ENCODE measurements at regions not wholly inside any gene's neighbourhood (a gene's known extent, or its start where the extent isn't known, plus 50 kb on each side); places are given as distances from the start of the nearest gene placed in this dataset.

GRCh38 chr3:106635826-106636225 is 741.4 kb upstream of the CCDC54 start:
- Histone ChIP-seq H3K36me3 (no peaks in the 10 kb centered on the region), H3K27me3 (no peaks in the 10 kb centered on the region), H3K4me1 (no peaks in the 10 kb centered on the region), H3K4me3 (no peak overlapping the region), H3K9me3 (no peaks in the 10 kb centered on the region), H3K27ac (no peak overlapping the region)
- no peak for ATAC-seq
- intact Hi-C loops (cut with DNase I) = no loop called here
- TF ChIP-seq, protein P1, sequence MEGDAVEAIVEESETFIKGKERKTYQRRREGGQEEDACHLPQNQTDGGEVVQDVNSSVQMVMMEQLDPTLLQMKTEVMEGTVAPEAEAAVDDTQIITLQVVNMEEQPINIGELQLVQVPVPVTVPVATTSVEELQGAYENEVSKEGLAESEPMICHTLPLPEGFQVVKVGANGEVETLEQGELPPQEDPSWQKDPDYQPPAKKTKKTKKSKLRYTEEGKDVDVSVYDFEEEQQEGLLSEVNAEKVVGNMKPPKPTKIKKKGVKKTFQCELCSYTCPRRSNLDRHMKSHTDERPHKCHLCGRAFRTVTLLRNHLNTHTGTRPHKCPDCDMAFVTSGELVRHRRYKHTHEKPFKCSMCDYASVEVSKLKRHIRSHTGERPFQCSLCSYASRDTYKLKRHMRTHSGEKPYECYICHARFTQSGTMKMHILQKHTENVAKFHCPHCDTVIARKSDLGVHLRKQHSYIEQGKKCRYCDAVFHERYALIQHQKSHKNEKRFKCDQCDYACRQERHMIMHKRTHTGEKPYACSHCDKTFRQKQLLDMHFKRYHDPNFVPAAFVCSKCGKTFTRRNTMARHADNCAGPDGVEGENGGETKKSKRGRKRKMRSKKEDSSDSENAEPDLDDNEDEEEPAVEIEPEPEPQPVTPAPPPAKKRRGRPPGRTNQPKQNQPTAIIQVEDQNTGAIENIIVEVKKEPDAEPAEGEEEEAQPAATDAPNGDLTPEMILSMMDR (IDR thresholded peaks at IDR 0.05) = no peak
- 41 to 50% methylated on average over 3 of the region's 3 CpGs for WGBS, 2 donors
- no peak for DNase-seq
- no peak for FAIRE-seq

- no peak for FAIRE-seq
- H3K4me3 ChIP-seq = no peak overlapping the region
- intact Hi-C loops (cut with DNase I) = no loop called here
- H3K36me3 ChIP-seq = no peaks in the 10 kb centered on the region
- TF ChIP-seq, protein P1 (IDR thresholded peaks at IDR 0.05) = no peak
- H3K9me3 ChIP-seq = no peaks in the 10 kb centered on the region
- WGBS, 2 donors = 75 to 84% methylated on average over 1 of the region's 1 CpG
- H3K27ac ChIP-seq = no peak overlapping the region
- no peaks in the 10 kb centered on the region for H3K4me1 ChIP-seq
- no peak for ATAC-seq
- no peak for DNase-seq
- no peaks in the 10 kb centered on the region for H3K27me3 ChIP-seq
Measured at GRCh38 chr3:106640353-106640752, 736.9 kb upstream of the CCDC54 start.

DNA sequence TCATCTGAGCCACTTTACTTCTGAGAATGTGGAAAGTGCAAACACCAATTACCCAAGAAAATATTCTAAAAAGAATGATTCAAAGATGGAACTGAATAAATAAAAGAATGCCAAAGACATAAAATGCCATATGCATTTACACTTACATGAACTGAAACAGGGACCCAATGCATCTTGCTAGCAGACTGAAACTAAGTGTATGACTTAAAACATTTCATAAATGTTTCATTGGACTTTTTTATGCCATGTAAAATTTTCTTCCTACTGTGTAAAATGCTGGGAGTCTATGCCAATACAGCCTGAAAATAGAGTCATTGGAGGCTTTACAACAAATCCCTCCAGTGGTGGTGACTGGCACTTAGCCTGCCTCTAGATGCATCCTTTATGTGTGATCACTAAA is 735.1 kb upstream of the CCDC54 start:
- ATAC-seq (no peak), FAIRE-seq (no peak), DNase-seq (no peak)
- Histone ChIP-seq H3K27me3 (no peaks in the 10 kb centered on the region), H3K9me3 (no peaks in the 10 kb centered on the region), H3K4me3 (no peak overlapping the region), H3K4me1 (no peaks in the 10 kb centered on the region), H3K27ac (no peak overlapping the region), H3K36me3 (no peaks in the 10 kb centered on the region)
- TF ChIP-seq, protein P1 (IDR thresholded peaks at IDR 0.05) = no peak
- intact Hi-C loops (cut with DNase I) = no loop called here

DNA sequence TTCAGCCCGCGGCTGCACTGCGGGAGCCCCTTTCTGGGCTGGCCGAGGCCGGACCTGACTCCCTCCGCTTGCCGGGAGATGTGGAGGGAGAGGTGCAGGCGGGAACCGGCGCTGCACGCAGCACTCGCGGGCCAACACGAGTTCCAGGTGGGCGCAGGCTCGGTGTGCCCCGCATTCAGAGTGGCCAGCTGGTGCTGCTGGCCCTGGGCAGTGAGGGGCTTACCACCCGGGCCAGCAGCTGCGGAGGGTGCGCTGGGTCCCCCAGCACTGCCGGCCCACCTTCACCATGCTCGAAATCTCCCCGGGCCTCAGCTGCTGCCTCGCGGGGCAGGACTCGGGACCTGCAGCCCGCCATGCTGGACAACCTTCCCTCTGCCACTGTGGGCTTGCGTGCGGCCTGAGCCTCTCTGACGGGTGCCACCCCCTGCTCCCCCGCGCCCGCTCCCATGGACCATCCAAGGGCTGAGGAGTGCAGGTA is 733.5 kb upstream of the CCDC54 start:
- no peaks in the 10 kb centered on the region for H3K27me3 ChIP-seq
- TF ChIP-seq, protein P1 (IDR thresholded peaks at IDR 0.05) = no peak
- no peaks in the 10 kb centered on the region for H3K4me1 ChIP-seq
- WGBS, 2 donors = 89 to 94% methylated on average over 33 of the region's 33 CpGs
- H3K4me3 ChIP-seq = no peak overlapping the region
- H3K27ac ChIP-seq = no peak overlapping the region
- ATAC-seq = no peak
- FAIRE-seq = no peak
- peak in 3 of 6 donors; percentile 9 to 59 (median 20) for DNase-seq
- no peaks in the 10 kb centered on the region for H3K9me3 ChIP-seq
- no peaks in the 10 kb centered on the region for H3K36me3 ChIP-seq
- intact Hi-C loops (cut with DNase I) = no loop called here

GRCh38 chr3:106673926-106674569 is 703.2 kb upstream of the CCDC54 start:
- no peak overlapping the region for H3K27ac ChIP-seq
- intact Hi-C loops (cut with DNase I) = no loop called here
- no peaks in the 10 kb centered on the region for H3K27me3 ChIP-seq
- no peaks in the 10 kb centered on the region for H3K9me3 ChIP-seq
- TF ChIP-seq, protein P1 (IDR thresholded peaks at IDR 0.05) = no peak
- FAIRE-seq (no peak), ATAC-seq (no peak), DNase-seq (no peak)
- H3K4me3 ChIP-seq = no peak overlapping the region
- no peaks in the 10 kb centered on the region for H3K4me1 ChIP-seq
- H3K36me3 ChIP-seq = no peaks in the 10 kb centered on the region
- WGBS, 2 donors = 48 to 58% methylated on average over 2 of the region's 2 CpGs

Measured in pancreas (tissue), 10 donors.